Vagina (tissue), 2 donors: ENCODE measurements at regions not wholly inside any gene's neighbourhood (a gene's known extent, or its start where the extent isn't known, plus 50 kb on each side); places are given as distances from the start of the nearest gene placed in this dataset.

Experiments used
- DNase-seq, 2 donors: peaks; one replicate each; pipeline ENCODE4 v3.0.0-alpha.2; 2017; ENCODE audit errors: extremely low spot score in 2 of 2
- H3K27ac ChIP-seq: fragments of 200-600 bp; sonication (generic); one replicate; pipeline ENCODE4 v1.5.1; 2019
- H3K27me3 ChIP-seq: fragments of 200-600 bp; sonication (generic); one replicate; pipeline ENCODE4 v1.5.1; 2019
- H3K36me3 ChIP-seq, 2 donors: fragments of 200-600 bp; sonication (generic); one replicate each; pipeline ENCODE4 v1.5.1; 2017 to 2019
- H3K4me1 ChIP-seq: fragments of 200-600 bp; sonication (generic); one replicate; pipeline ENCODE4 v1.5.1; 2019
- H3K4me3 ChIP-seq, 2 donors: fragments of 200-600 bp; sonication (generic); 1 replicate in 1 of 2; 2 replicates in 1 of 2; pipeline ENCODE4 v1.5.1; 2016 to 2019
- H3K9me3 ChIP-seq: fragments of 200-600 bp; sonication (generic); one replicate; pipeline ENCODE4 v1.5.1; 2019
- POLR2A ChIP-seq, 2 donors: fragments of 450-650 bp; IDR thresholded peaks; one replicate each; pipeline ENCODE4 v1.6.1; 2017; ENCODE audit warnings: antibody characterized with exemption in 2 of 2, mild to moderate bottlenecking in 2 of 2, moderate library complexity in 2 of 2
- POLR2AphosphoS5 ChIP-seq, 2 donors: sonication (generic); formaldehyde crosslinking; IDR thresholded peaks; one replicate each; pipeline ENCODE4 v1.9.0; 2017; ENCODE audit warnings: antibody characterized with exemption in 2 of 2, mild to moderate bottlenecking in 2 of 2, low read depth in 1 of 2; ENCODE audit not compliant: insufficient read depth in 1 of 2
- intact Hi-C: fragments of 100-400 bp; cut with DNase I; formaldehyde crosslinking; loops from one replicate; pipeline ENCODE4 v1.15.1; 2023
- TF ChIP-seq, protein P1 (sequence below), 3 experiments: fragments of 450-650 bp in 2 of 3; fragments of 200-600 bp in 1 of 3; sonication (generic) in 1 of 3; IDR thresholded peaks; one replicate each; pipeline ENCODE4 v1.5.1; 2017 to 2019; ENCODE audit warnings: antibody characterized with exemption in 3 of 3, mild to moderate bottlenecking in 2 of 3, moderate library complexity in 2 of 3

DNA sequence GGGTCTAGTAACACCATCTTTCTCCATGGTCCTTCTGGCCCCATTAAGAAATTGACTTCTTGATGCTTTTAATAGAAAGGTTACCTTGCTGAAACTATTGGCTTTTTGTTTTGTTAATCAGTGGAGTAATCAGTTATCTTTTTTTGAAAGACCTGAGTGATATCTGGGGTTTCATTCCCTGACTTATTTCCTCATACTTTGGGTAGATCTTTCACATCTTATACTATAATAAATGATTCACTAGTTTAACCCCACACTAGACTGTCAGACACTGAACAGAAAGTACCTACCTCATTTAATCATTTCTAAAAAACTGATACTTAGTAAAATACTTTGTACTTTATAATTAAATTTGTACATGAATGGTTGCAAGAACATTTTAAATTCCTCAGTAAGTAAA is 1021.1 kb downstream of the STIM2 start:
- no peak for DNase-seq
- H3K4me3 ChIP-seq = no peak overlapping the region
- no peaks in the 10 kb centered on the region for H3K36me3 ChIP-seq
- no peak overlapping the region for H3K27ac ChIP-seq
- intact Hi-C loops = no loop called here
- no peak for TF ChIP-seq POLR2A (IDR thresholded peaks at IDR 0.05)
- TF ChIP-seq POLR2AphosphoS5 (IDR thresholded peaks at IDR 0.05; ENCODE audit: insufficient read depth in 1 of 2, low read depth in 1 of 2) = no peak
- TF ChIP-seq, protein P1, sequence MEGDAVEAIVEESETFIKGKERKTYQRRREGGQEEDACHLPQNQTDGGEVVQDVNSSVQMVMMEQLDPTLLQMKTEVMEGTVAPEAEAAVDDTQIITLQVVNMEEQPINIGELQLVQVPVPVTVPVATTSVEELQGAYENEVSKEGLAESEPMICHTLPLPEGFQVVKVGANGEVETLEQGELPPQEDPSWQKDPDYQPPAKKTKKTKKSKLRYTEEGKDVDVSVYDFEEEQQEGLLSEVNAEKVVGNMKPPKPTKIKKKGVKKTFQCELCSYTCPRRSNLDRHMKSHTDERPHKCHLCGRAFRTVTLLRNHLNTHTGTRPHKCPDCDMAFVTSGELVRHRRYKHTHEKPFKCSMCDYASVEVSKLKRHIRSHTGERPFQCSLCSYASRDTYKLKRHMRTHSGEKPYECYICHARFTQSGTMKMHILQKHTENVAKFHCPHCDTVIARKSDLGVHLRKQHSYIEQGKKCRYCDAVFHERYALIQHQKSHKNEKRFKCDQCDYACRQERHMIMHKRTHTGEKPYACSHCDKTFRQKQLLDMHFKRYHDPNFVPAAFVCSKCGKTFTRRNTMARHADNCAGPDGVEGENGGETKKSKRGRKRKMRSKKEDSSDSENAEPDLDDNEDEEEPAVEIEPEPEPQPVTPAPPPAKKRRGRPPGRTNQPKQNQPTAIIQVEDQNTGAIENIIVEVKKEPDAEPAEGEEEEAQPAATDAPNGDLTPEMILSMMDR (IDR thresholded peaks at IDR 0.05) = no peak
- H3K4me1 ChIP-seq = no peaks in the 10 kb centered on the region
- no peaks in the 10 kb centered on the region for H3K9me3 ChIP-seq
- H3K27me3 ChIP-seq = no peaks in the 10 kb centered on the region

DNA sequence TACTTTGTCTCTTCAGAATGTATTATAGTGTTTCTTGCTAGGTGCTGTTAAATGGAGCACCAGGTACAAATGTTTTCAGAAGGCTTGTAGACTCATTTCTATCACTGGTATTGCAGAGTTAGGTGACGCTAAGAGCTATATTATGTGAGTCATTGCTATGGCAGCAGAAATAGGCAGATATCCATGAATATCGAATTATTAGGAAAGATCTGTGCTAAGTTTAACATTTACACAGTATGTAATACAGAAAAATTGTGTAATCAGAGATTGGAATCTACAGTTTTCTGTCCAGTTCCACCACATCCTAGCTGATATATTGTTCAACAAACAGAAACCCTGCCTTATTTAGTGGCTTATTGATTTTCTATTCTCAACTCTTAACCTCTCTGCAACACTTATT is 1025.5 kb downstream of the STIM2 start:
- Histone ChIP-seq H3K27ac (no peak overlapping the region), H3K4me3 (no peak overlapping the region), H3K36me3 (no peaks in the 10 kb centered on the region), H3K4me1 (no peaks in the 10 kb centered on the region), H3K9me3 (no peaks in the 10 kb centered on the region), H3K27me3 (no peaks in the 10 kb centered on the region)
- no peak for DNase-seq
- no peak for TF ChIP-seq POLR2AphosphoS5 (IDR thresholded peaks at IDR 0.05; ENCODE audit: insufficient read depth in 1 of 2, low read depth in 1 of 2)
- TF ChIP-seq, protein P1 (IDR thresholded peaks at IDR 0.05) = no peak
- TF ChIP-seq POLR2A (IDR thresholded peaks at IDR 0.05) = no peak
- intact Hi-C loops = no loop called here

DNA sequence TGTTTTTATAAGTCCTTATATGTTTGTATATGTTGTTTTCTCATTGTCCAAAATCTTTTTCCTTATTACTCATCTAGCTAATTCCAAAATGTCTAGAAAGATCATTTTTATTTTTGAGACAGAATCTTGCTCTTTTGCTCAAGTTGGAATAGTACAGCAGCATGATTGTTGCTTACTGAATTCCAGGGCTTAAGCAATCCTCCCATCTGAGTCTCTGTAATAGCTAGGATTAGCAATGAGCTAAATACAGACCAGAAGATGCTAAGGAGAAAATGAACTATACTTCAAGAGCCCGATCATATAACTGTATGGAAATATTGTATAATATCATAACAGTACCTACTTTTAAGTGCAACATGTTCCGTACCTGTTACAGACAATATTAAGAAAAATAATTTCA is 1027.0 kb downstream of the STIM2 start:
- H3K9me3 ChIP-seq = no peaks in the 10 kb centered on the region
- no peaks in the 10 kb centered on the region for H3K36me3 ChIP-seq
- no peak overlapping the region for H3K4me3 ChIP-seq
- DNase-seq = no peak
- TF ChIP-seq, protein P1 (IDR thresholded peaks at IDR 0.05) = no peak
- TF ChIP-seq POLR2A (IDR thresholded peaks at IDR 0.05) (no peak), POLR2AphosphoS5 (IDR thresholded peaks at IDR 0.05; ENCODE audit: insufficient read depth in 1 of 2, low read depth in 1 of 2) (no peak)
- no peaks in the 10 kb centered on the region for H3K4me1 ChIP-seq
- intact Hi-C loops = no loop called here
- no peak overlapping the region for H3K27ac ChIP-seq
- H3K27me3 ChIP-seq = no peaks in the 10 kb centered on the region

DNA sequence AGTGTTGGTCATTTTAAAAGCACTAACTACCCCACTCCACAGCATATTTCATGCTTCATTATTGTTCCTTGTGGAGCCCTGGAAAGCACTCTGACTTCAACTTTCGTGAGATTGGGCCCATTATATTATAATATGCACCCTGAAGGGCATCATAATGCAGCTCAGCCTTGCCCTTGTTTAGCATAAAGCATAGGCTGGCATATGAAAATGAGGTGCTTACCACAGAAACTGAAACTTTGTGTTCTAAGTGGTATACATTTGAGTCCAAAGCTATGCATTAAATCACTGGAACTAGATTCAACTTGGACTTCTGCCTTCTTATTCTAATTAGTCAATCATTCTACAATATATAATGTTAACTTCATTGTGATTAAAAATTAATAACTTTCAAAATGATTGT is 1027.9 kb downstream of the STIM2 start:
- intact Hi-C loops = no loop called here
- H3K36me3 ChIP-seq = no peaks in the 10 kb centered on the region
- no peak for DNase-seq
- no peaks in the 10 kb centered on the region for H3K27me3 ChIP-seq
- no peaks in the 10 kb centered on the region for H3K4me1 ChIP-seq
- no peak overlapping the region for H3K4me3 ChIP-seq
- H3K9me3 ChIP-seq = no peaks in the 10 kb centered on the region
- no peak overlapping the region for H3K27ac ChIP-seq
- TF ChIP-seq, protein P1 (IDR thresholded peaks at IDR 0.05) = no peak
- no peak for TF ChIP-seq POLR2A (IDR thresholded peaks at IDR 0.05)
- no peak for TF ChIP-seq POLR2AphosphoS5 (IDR thresholded peaks at IDR 0.05; ENCODE audit: insufficient read depth in 1 of 2, low read depth in 1 of 2)

DNA sequence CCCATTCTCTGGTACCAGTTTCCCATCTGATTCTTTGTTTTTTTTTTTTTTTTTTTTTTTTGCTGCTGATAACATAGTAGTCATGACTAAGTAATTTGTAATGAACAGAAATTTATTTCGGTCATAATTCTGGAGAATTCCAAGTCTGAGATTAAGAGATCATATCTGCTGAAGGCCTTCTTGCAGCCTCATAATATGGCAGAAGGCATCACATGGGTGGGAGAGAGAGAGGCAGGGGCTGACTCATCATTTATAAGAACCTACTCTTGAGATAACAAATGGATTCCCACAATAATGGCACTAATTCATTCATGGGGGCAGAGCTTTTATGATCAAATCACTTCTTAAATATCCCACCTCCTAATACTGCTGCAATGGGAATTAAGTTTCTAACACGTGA is 1034.3 kb downstream of the STIM2 start:
- DNase-seq = no peak
- intact Hi-C loops = no loop called here
- H3K27me3 ChIP-seq = no peaks in the 10 kb centered on the region
- TF ChIP-seq POLR2AphosphoS5 (IDR thresholded peaks at IDR 0.05; ENCODE audit: insufficient read depth in 1 of 2, low read depth in 1 of 2) (no peak), POLR2A (IDR thresholded peaks at IDR 0.05) (no peak)
- TF ChIP-seq, protein P1 (IDR thresholded peaks at IDR 0.05) = no peak
- H3K4me1 ChIP-seq = no peaks in the 10 kb centered on the region
- H3K27ac ChIP-seq = no peak overlapping the region
- no peak overlapping the region for H3K4me3 ChIP-seq
- H3K36me3 ChIP-seq = no peaks in the 10 kb centered on the region
- no peaks in the 10 kb centered on the region for H3K9me3 ChIP-seq
